Hepatocyte (in vitro differentiated cells): ENCODE measurements at regions not wholly inside any gene's neighbourhood (a gene's known extent, or its start where the extent isn't known, plus 50 kb on each side); places are given as distances from the start of the nearest gene placed in this dataset.

Source experiments
- DNase-seq: peaks from one replicate; pipeline ENCODE4 v3.0.0-alpha.2; 2016; ENCODE audit warnings: low spot score
- H2AFZ ChIP-seq: fragments of 200-600 bp; sonication (generic); 2 replicates; pipeline ENCODE4 v1.6.0; 2016; ENCODE audit warnings: antibody characterized with exemption, mild to moderate bottlenecking
- H3K27ac ChIP-seq: fragments of 200-600 bp; sonication (generic); 2 replicates; pipeline ENCODE4 v1.5.1; 2016; ENCODE audit warnings: mild to moderate bottlenecking
- H3K27me3 ChIP-seq: fragments of 200-600 bp; sonication (generic); 2 replicates; pipeline ENCODE4 v1.6.1; 2016
- H3K36me3 ChIP-seq: fragments of 200-600 bp; sonication (generic); replicated peaks from 2 replicates; pipeline ENCODE4 v1.5.1; 2016; ENCODE audit warnings: low read depth; ENCODE audit not compliant: insufficient read depth
- H3K4me1 ChIP-seq: fragments of 200-600 bp; sonication (generic); 2 replicates; pipeline ENCODE4 v1.5.1; 2016; ENCODE audit warnings: mild to moderate bottlenecking, moderate library complexity; ENCODE audit not compliant: insufficient read depth
- H3K4me2 ChIP-seq: fragments of 200-600 bp; sonication (generic); 2 replicates; pipeline ENCODE4 v1.6.0; 2016
- H3K4me3 ChIP-seq: fragments of 200-600 bp; sonication (generic); 2 replicates; pipeline ENCODE4 v1.5.1; 2016; ENCODE audit warnings: mild to moderate bottlenecking
- H3K79me2 ChIP-seq: fragments of 200-600 bp; sonication (generic); 2 replicates; pipeline ENCODE4 v1.6.0; 2017; ENCODE audit warnings: mild to moderate bottlenecking
- H3K9me2 ChIP-seq: fragments of 200-600 bp; sonication (generic); replicated peaks from 2 replicates; pipeline ENCODE4 v1.6.0; 2017; ENCODE audit warnings: mild to moderate bottlenecking; ENCODE audit not compliant: insufficient read depth
- H3K9me3 ChIP-seq: fragments of 200-600 bp; sonication (generic); 2 replicates; pipeline ENCODE4 v1.5.1; 2016; ENCODE audit warnings: low read depth, mild to moderate bottlenecking
- H4K20me1 ChIP-seq: fragments of 200-600 bp; sonication (generic); 2 replicates; pipeline ENCODE4 v1.6.0; 2016; ENCODE audit warnings: mild to moderate bottlenecking; ENCODE audit not compliant: insufficient read depth, poor library complexity, severe bottlenecking
- CTCF ChIP-seq: fragments of 200-600 bp; sonication (generic); IDR thresholded peaks from 2 replicates; pipeline ENCODE4 v1.5.1; 2016; ENCODE audit warnings: antibody characterized with exemption, mild to moderate bottlenecking; ENCODE audit not compliant: poor library complexity
- EZH2 ChIP-seq: fragments of 200-600 bp; sonication (generic); IDR thresholded peaks from 2 replicates; pipeline ENCODE4 v1.6.1; 2016; ENCODE audit warnings: antibody characterized with exemption, mild to moderate bottlenecking, borderline replicate concordance
- EZH2phosphoT487 ChIP-seq: fragments of 200-600 bp; sonication (generic); IDR thresholded peaks from one replicate; pipeline ENCODE4 v1.6.1; 2018; ENCODE audit warnings: antibody characterized with exemption, mild to moderate bottlenecking, low read depth, moderate library complexity; ENCODE audit not compliant: unreplicated experiment, severe bottlenecking
- WGBS: methylation state at CpG from one replicate; pipeline ENCODE4 v1.1.6; 2016; ENCODE audit warnings: low lambda C conversion rate; ENCODE audit errors: missing lambda C conversion rate; 5-methylcytosine and 5-hydroxymethylcytosine counted together

GRCh38 chr4:181301735-181302710 lies 941.2 kb upstream of the TENM3 start:
- 59% methylated on average over 9 of the region's 9 CpGs for WGBS
- H4K20me1 ChIP-seq: no peaks in the 10 kb centered on the region
- H3K79me2 ChIP-seq: no peaks in the 10 kb centered on the region
- no peaks in the 10 kb centered on the region for H3K36me3 ChIP-seq
- no peaks in the 10 kb centered on the region for H3K9me2 ChIP-seq
- H3K9me3 ChIP-seq: no peaks in the 10 kb centered on the region
- TF ChIP-seq EZH2phosphoT487 (no peak), CTCF (peak; percentile 51)
- H3K4me2 ChIP-seq: no peak overlapping the region
- DNase-seq: peak; percentile 68
- H3K27me3 ChIP-seq: no peaks in the 10 kb centered on the region
- no peaks in the 10 kb centered on the region for H3K4me1 ChIP-seq
- H2AFZ ChIP-seq: no peak overlapping the region
- no peak overlapping the region for H3K4me3 ChIP-seq
- H3K27ac ChIP-seq: no peak overlapping the region

GRCh38 chr4:181307824-181308223 lies 935.4 kb upstream of the TENM3 start:
- H3K4me2 ChIP-seq: no peak overlapping the region
- no peak overlapping the region for H3K4me3 ChIP-seq
- no peaks in the 10 kb centered on the region for H3K79me2 ChIP-seq
- no peaks in the 10 kb centered on the region for H4K20me1 ChIP-seq
- no peaks in the 10 kb centered on the region for H3K9me3 ChIP-seq
- no peaks in the 10 kb centered on the region for H3K9me2 ChIP-seq
- H3K27ac ChIP-seq: no peak overlapping the region
- 61% methylated on average over 2 of the region's 2 CpGs for WGBS
- H2AFZ ChIP-seq: no peak overlapping the region
- DNase-seq: no peak
- TF ChIP-seq CTCF: no peak
- TF ChIP-seq EZH2: no peak
- no peak for TF ChIP-seq EZH2phosphoT487
- H3K27me3 ChIP-seq: no peaks in the 10 kb centered on the region
- H3K4me1 ChIP-seq: no peaks in the 10 kb centered on the region
- H3K36me3 ChIP-seq: no peaks in the 10 kb centered on the region

GRCh38 chr4:181308476-181309312 lies 934.5 kb upstream of the TENM3 start:
- H3K9me2 ChIP-seq: no peaks in the 10 kb centered on the region
- H3K4me1 ChIP-seq: no peaks in the 10 kb centered on the region
- no peak overlapping the region for H3K27ac ChIP-seq
- WGBS: 66% methylated on average over 7 of the region's 7 CpGs
- H3K36me3 ChIP-seq: no peaks in the 10 kb centered on the region
- no peaks in the 10 kb centered on the region for H3K9me3 ChIP-seq
- no peak for DNase-seq
- no peaks in the 10 kb centered on the region for H3K27me3 ChIP-seq
- no peaks in the 10 kb centered on the region for H3K79me2 ChIP-seq
- H2AFZ ChIP-seq: no peak overlapping the region
- no peaks in the 10 kb centered on the region for H4K20me1 ChIP-seq
- H3K4me2 ChIP-seq: no peak overlapping the region
- no peak for TF ChIP-seq CTCF
- TF ChIP-seq EZH2phosphoT487: no peak
- no peak for TF ChIP-seq EZH2
- no peak overlapping the region for H3K4me3 ChIP-seq
